M059J (cell line): ENCODE measurements at regions not wholly inside any gene's neighbourhood (a gene's known extent, or its start where the extent isn't known, plus 50 kb on each side); places are given as distances from the start of the nearest gene placed in this dataset.
"Not testable (repeated sequence)": the region's sequence is repeated elsewhere in the genome, so short reads cannot be mapped to it uniquely, and the experiment has no call there.

Source experiments
- DNase-seq: peaks from one replicate; pipeline ENCODE4 v3.0.0-alpha.2; 2012; ENCODE audit warnings: low read depth

- no peak for DNase-seq
Measured at GRCh38 chr2:77578354-77578753, 56.2 kb upstream of the LRRTM4 start.

DNA sequence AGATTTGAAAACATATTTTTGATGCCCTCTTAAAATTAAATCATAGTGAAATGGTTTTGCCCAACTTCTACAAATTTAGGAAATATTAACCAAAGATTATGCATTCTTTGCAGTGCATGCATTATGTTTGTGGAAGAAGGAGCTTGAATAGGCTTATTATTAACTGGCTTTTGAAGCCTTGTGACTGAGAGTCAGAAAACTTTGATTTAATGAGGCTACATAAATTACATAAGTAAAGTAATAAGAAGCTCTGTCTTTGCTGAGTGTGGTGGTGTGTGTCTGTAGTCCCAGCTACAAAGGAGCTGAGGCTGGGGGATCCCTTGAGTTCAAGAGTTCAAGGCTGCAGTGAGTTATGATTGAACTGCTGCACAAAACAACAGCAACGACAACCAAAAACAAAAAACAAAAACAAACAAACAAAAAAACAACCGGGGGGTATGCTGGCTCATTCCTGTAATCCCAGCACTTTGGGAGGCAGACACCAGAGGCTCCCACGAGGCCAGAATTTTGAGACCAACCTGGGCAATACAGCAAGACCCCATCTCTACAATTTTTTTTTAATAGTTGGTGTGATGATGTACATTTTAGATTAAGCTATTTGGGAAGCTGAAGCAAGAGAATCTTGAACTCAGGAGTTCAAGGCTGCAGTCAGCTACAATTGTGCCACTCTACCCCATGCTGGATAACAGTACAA, 57.0 kb upstream of the LRRTM4 start:
- no peak for DNase-seq

- no peak for DNase-seq
Measured at GRCh38 chr2:77588438-77588837, 66.3 kb upstream of the LRRTM4 start.

DNA sequence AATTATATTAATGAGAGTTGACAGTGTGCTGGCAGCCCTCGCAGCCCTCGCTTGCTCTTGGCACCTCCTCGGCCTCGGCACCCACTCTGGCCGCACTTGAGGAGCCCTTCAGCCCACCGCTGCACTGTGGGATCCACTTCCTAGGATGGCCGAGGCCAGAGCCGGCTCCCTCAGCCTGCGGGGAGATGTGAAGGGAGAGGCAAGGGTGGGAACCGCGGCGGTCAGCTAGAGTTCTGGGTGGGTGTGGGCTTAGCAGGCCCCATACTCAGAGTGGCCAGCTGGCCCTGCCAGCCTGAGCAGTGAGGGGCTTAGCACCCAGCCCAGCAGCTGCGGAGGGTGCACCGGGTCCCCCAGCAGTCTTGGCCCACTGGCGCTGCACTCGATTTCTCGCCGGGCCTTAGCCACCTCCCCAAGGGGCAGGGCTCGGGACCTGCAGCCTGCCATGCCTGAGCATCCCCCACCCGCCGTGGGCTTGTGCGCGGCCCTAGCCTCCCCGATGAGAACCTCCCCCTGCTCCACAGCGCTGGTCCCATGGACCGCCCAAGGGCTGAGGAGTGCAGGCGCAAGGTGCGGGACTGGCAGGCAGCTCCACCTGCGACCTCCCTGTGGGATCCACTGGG, 68.2 kb upstream of the LRRTM4 start:
- DNase-seq, result no peak

DNA sequence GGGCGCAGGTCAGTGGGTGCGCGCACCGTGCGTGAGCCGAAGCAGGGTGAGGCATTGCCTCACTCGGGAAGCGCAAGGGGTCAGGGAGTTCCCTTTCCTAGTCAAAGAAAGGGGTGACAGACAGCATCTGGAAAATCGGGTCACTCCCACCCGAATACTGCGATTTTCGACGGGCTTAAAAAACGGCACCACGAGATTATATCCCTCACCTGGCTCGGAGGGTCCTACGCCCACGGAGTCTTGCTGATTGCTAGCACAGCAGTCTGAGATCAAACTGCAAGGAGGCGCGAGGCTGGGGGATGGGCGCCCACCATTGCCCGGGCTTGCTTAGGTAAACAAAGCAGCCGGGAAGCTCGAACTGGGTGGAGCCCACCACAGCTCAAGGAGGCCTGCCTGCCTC, 70.8 kb upstream of the LRRTM4 start:
- DNase-seq, result not testable (repeated sequence)

GRCh38 chr2:77602771-77603170, 80.6 kb upstream of the LRRTM4 start:
- no peak for DNase-seq

GRCh38 chr2:77604953-77605929, 83.1 kb upstream of the LRRTM4 start:
- no peak for DNase-seq

DNA sequence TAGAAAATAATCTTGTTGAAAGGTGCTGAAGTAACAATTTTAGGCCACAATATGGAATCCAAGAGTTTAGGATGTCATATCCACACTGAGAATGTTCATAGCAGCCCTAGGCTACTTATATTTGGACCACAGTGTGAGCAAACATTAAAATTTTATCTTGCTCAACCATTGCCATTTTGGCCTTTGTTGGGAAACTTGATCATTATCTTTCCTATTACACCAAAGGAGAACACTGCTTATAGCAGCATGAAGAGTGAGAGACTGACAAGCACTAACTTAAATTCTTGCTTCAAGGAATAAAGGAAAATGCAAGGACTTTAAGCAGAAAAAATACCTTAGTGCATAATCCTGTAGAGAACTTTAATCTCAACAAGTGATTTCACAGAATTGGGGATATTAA, 86.3 kb upstream of the LRRTM4 start:
- no peak for DNase-seq

- DNase-seq, result no peak
Measured at GRCh38 chr2:77629539-77629938, 107.4 kb upstream of the LRRTM4 start.

GRCh38 chr2:77631007-77631406, 108.8 kb upstream of the LRRTM4 start:
- DNase-seq, result no peak

GRCh38 chr2:77633601-77634000, 111.4 kb upstream of the LRRTM4 start:
- DNase-seq, result no peak

GRCh38 chr2:77640924-77641323, 118.7 kb upstream of the LRRTM4 start:
- DNase-seq, result no peak

- no peak for DNase-seq
Measured at GRCh38 chr2:77642339-77642738, 120.2 kb upstream of the LRRTM4 start.

- no peak for DNase-seq
Measured at GRCh38 chr2:77649856-77650255, 127.7 kb upstream of the LRRTM4 start.

DNA sequence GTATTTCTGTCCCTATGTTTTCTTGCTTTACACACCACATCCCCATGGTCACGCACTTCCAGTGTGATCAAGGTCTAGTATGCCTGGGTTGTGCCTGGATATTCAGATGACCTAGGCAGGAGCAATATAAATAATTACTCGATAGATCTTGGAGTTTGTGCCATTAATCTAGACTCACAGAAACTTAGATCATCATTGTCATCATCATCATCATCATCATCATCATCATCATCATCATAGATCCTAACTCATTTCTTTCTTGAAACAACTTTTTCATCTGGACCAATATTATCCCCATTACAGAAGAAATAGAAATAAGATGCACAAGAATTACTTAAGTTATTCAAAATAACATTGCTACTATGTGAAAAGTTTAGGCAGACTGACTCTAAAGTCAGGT, 130.3 kb upstream of the LRRTM4 start:
- no peak for DNase-seq

- no peak for DNase-seq
Measured at GRCh38 chr2:77664491-77664890, 142.3 kb upstream of the LRRTM4 start.

GRCh38 chr2:77666251-77666980, 144.2 kb upstream of the LRRTM4 start:
- peak; percentile 1 for DNase-seq

GRCh38 chr2:77684543-77685319, 162.6 kb upstream of the LRRTM4 start:
- not testable (repeated sequence) for DNase-seq

DNA sequence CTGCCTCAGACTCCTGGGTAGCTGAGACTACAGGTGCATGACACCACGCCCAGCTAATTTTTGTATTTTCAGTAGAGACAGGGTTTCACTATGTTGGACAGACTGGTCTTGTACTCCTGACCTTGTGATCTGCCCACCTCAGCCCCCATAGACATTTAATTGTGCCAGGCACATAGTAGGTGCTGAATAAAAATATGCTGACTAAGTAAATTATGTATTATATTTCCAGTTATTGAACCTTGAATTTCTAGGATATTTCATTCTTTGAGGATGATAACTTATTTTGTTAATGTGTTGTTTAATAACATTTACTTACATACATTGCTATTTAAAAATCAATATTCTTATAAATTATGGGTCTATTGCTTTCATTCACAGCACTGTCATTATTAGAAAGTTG, 190.4 kb upstream of the LRRTM4 start:
- no peak for DNase-seq

- DNase-seq, result no peak
Measured at GRCh38 chr2:77713412-77713811, 191.2 kb upstream of the LRRTM4 start.

DNA sequence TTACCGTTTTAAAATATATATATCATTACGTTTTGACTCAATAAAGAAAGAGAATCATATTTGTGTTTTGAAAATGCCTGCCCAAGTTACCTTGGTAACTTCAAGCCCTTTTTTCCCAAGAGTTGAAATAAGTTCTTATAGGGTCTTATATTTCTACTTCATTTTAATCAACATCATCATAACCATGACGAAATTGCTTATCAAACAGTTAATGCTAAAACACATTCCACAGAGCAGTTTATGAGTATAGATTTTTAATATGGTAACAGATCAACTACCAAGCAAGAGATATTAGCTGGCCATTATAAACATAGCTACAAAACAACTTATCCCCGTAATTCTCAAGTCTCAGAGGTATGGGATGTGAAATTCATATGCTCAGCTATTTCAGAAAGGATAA, 197.9 kb upstream of the LRRTM4 start:
- no peak for DNase-seq
